HCT116 (cell line): ENCODE measurements at regions not wholly inside any gene's neighbourhood (a gene's known extent, or its start where the extent isn't known, plus 50 kb on each side); places are given as distances from the start of the nearest gene placed in this dataset.

Source experiments
- ATAC-seq: fragments of 200-7000 bp; cut with Tn5 transposase; 2 replicates; pipeline ENCODE4 v1.9.1; 2020; ENCODE audit warnings: mild to moderate bottlenecking, moderate library complexity
- BruUV-seq: library from RNA; stranded (reverse); fragments of 400-500 nt; replicated peaks from 2 replicates; lab custom pipeline; 2021; lab: Mats Ljungman, UMichigan
- CTCF ChIA-PET: fragments of 300-600 bp; sonication (Branson Sonifier 250); formaldehyde crosslinking; loops from one replicate; lab custom pipeline; 2021; ENCODE audit warnings: antibody characterized with exemption; lab: Charles Lee
- POLR2A ChIA-PET: fragments of 300-600, 350-600 bp; sonication (Branson Sonifier 250); formaldehyde crosslinking; loops from one replicate; lab custom pipeline; 2021; ENCODE audit warnings: antibody characterized with exemption; lab: Charles Lee
- RAD21 ChIA-PET, 2 experiments: fragments of 300-600 bp; sonication (Branson Sonifier 250); formaldehyde crosslinking; loops; one replicate each; lab custom pipeline; 2023; ENCODE audit warnings: low total read pairs in 2 of 2; ENCODE audit not compliant: uncharacterized antibody in 2 of 2, unreplicated experiment in 2 of 2, low non-redundant PET in 1 of 2; lab: Charles Lee
- DNase-seq: peaks from one replicate; pipeline ENCODE4 v3.0.0-alpha.2; 2010; ENCODE audit warnings: low read depth, low spot score
- H2AFZ ChIP-seq: fragments of 200-600 bp; shearing (Covaris generic), sonication (generic); 2 replicates; pipeline ENCODE4 v1.6.1; 2017; ENCODE audit warnings: low read depth, mixed run types, mixed read lengths, antibody characterized with exemption, low read length; ENCODE audit not compliant: poor library complexity, severe bottlenecking
- H3K27ac ChIP-seq: 2 replicates; pipeline ENCODE4 v1.5.1; 2012; ENCODE audit warnings: low read depth, low read length
- H3K27me3 ChIP-seq: fragments of 200-600 bp; sonication (generic); 2 replicates; pipeline ENCODE4 v1.6.1; 2016; ENCODE audit warnings: mixed run types, low read length, mixed read lengths; ENCODE audit not compliant: insufficient read depth
- H3K36me3 ChIP-seq, 2 experiments: fragments of 200-500 bp in 1 of 2; fragments of 200-600 bp in 1 of 2; sonication (Bioruptor generic) in 1 of 2; sonication (generic) in 1 of 2; 2 replicates each; pipeline versions ENCODE4 v1.5.1 to v1.6.1; 2014 to 2016; ENCODE audit warnings: low read length in 2 of 2, inconsistent platforms in 1 of 2, mixed read lengths in 1 of 2, mixed run types in 1 of 2; ENCODE audit not compliant: insufficient read depth in 2 of 2, control insufficient read depth in 1 of 2
- H3K4me1 ChIP-seq, 2 experiments: fragments of 200-600 bp in 1 of 2; sonication (generic) in 1 of 2; 2 replicates each; pipeline versions ENCODE4 v1.5.1 to v1.6.1; 2012 to 2017; ENCODE audit warnings: low read length in 2 of 2, inconsistent platforms in 1 of 2, mild to moderate bottlenecking in 1 of 2, mixed read lengths in 1 of 2, mixed run types in 1 of 2, moderate library complexity in 1 of 2; ENCODE audit not compliant: insufficient read depth in 2 of 2, control insufficient read depth in 1 of 2
- H3K4me2 ChIP-seq: fragments of 200-600 bp; sonication (generic); 2 replicates; pipeline ENCODE4 v1.6.1; 2017; ENCODE audit warnings: mixed run types, low read length, mixed read lengths
- H3K4me3 ChIP-seq, 2 experiments: fragments of 200-600 bp in 1 of 2; sonication (generic) in 1 of 2; replicated peaks in 1 of 2; 2 replicates each; pipeline ENCODE4 v1.5.1; 2011 to 2016; ENCODE audit warnings: low read length in 2 of 2, control low read depth in 1 of 2, low read depth in 1 of 2, mild to moderate bottlenecking in 1 of 2, mixed read lengths in 1 of 2, mixed run types in 1 of 2
- H3K79me2 ChIP-seq: fragments of 200-600 bp; sonication (generic); 2 replicates; pipeline ENCODE4 v1.6.1; 2017; ENCODE audit warnings: mild to moderate bottlenecking, mixed run types, low read length, moderate library complexity, mixed read lengths; ENCODE audit not compliant: insufficient read depth
- H3K9ac ChIP-seq: fragments of 200-600 bp; sonication (generic); 2 replicates; pipeline ENCODE4 v1.6.1; 2016; ENCODE audit warnings: low read length, mixed read lengths
- H3K9me2 ChIP-seq: fragments of 200-600 bp; sonication (generic), shearing (Covaris generic); 2 replicates; pipeline ENCODE4 v1.6.1; 2017; ENCODE audit warnings: mixed run types, mild to moderate bottlenecking, moderate library complexity; ENCODE audit not compliant: insufficient read depth
- H3K9me3 ChIP-seq, 2 experiments: fragments of 200-500 bp in 1 of 2; fragments of 200-600 bp in 1 of 2; sonication (Bioruptor generic) in 1 of 2; sonication (generic) in 1 of 2; 2 replicates each; pipeline ENCODE4 v1.6.1; 2014 to 2017; ENCODE audit warnings: low read length in 2 of 2, mixed read lengths in 2 of 2, inconsistent platforms in 1 of 2, low read depth in 1 of 2, mild to moderate bottlenecking in 1 of 2, mixed run types in 1 of 2, moderate library complexity in 1 of 2; ENCODE audit not compliant: control insufficient read depth in 1 of 2, insufficient read depth in 1 of 2
- H4K20me1 ChIP-seq: fragments of 200-600 bp; sonication (generic), shearing (Covaris generic); 2 replicates; pipeline ENCODE4 v1.6.1; 2017; ENCODE audit warnings: mixed run types, mild to moderate bottlenecking, moderate library complexity; ENCODE audit not compliant: insufficient read depth
- ELF1 ChIP-seq: IDR thresholded peaks from 2 replicates; pipeline ENCODE4 v1.6.1; 2012; ENCODE audit warnings: low read depth, borderline replicate concordance
- EZH2phosphoT487 ChIP-seq: fragments of 200-600 bp; IDR thresholded peaks from 2 replicates; pipeline ENCODE4 v1.6.1; 2018; ENCODE audit warnings: antibody characterized with exemption, borderline replicate concordance
- JUND ChIP-seq: IDR thresholded peaks from 2 replicates; pipeline ENCODE4 v1.6.1; 2012
- POLR2AphosphoS5 ChIP-seq: IDR thresholded peaks from 2 replicates; pipeline ENCODE4 v1.6.1; 2011; ENCODE audit warnings: mild to moderate bottlenecking, low read depth, low read length, moderate library complexity
- SIN3A ChIP-seq: IDR thresholded peaks from 2 replicates; pipeline ENCODE4 v1.6.1; 2012; ENCODE audit warnings: low read depth
- SRF ChIP-seq: IDR thresholded peaks from 2 replicates; pipeline ENCODE4 v1.6.1; 2012; ENCODE audit warnings: low read depth
- TCF7L2 ChIP-seq: IDR thresholded peaks from 2 replicates; pipeline ENCODE4 v1.7.0; 2011; ENCODE audit warnings: borderline replicate concordance, inconsistent platforms; ENCODE audit not compliant: insufficient read depth, insufficient read length; ENCODE audit errors: extremely low read depth
- intact Hi-C: fragments of 100-400 bp; cut with micrococcal nuclease; formaldehyde crosslinking; loops from 2 replicates; pipeline ENCODE4 v1.10.0; 2022
- TF ChIP-seq, protein P1 (sequence below): IDR thresholded peaks from 2 replicates; pipeline ENCODE4 v1.6.1; 2012
- TF ChIP-seq, protein P2 (sequence below): IDR thresholded peaks from 2 replicates; pipeline ENCODE4 v1.6.1; 2012; ENCODE audit warnings: low read depth

DNA sequence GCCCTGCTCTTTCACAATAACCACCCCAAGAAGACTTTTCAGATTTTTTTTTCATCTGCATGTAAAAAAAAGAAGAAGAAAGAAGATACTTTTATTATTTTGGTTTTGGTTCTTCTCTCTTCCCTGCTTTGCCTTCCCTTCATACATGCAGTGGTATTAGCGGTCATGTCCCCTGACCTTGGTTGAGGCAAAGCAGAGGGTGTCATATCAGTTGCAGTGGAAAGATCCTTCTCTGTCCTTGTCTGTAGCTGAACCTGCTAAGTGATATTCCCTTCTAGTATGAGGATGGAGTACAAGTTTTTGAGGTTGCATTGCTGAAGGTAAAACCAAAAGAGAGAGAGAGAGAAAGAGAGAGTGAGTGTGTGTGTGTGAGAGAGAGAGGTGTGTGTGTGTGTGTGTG, 345.7 kb downstream of the UTRN start:
- Histone ChIP-seq H3K9me2 (no peaks in the 10 kb centered on the region), H3K27ac (no peak overlapping the region), H3K36me3 (no peaks in the 10 kb centered on the region), H3K4me2 (no peak overlapping the region), H3K9ac (no peak overlapping the region), H3K27me3 (no peaks in the 10 kb centered on the region), H3K79me2 (no peaks in the 10 kb centered on the region), H4K20me1 (no peaks in the 10 kb centered on the region), H3K4me3 (no peak overlapping the region), H3K9me3 (no peaks in the 10 kb centered on the region), H3K4me1 (no peaks in the 10 kb centered on the region), H2AFZ (no peak overlapping the region)
- BruUV-seq, result no TSS peak
- ATAC-seq (no peak), DNase-seq (no peak)
- CTCF ChIA-PET, result interaction anchor here (0.6 kb wide), 1 partner anchor 147 kb away, joined by 4 read pairs; no protein-coding TSS in a partner anchor
- TF ChIP-seq TCF7L2 (no peak), ELF1 (no peak), SIN3A (no peak), POLR2AphosphoS5 (no peak), SRF (no peak), JUND (no peak), EZH2phosphoT487 (no peak)
- TF ChIP-seq, protein P1, sequence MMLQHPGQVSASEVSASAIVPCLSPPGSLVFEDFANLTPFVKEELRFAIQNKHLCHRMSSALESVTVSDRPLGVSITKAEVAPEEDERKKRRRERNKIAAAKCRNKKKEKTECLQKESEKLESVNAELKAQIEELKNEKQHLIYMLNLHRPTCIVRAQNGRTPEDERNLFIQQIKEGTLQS, result no peak
- TF ChIP-seq, protein P2, sequence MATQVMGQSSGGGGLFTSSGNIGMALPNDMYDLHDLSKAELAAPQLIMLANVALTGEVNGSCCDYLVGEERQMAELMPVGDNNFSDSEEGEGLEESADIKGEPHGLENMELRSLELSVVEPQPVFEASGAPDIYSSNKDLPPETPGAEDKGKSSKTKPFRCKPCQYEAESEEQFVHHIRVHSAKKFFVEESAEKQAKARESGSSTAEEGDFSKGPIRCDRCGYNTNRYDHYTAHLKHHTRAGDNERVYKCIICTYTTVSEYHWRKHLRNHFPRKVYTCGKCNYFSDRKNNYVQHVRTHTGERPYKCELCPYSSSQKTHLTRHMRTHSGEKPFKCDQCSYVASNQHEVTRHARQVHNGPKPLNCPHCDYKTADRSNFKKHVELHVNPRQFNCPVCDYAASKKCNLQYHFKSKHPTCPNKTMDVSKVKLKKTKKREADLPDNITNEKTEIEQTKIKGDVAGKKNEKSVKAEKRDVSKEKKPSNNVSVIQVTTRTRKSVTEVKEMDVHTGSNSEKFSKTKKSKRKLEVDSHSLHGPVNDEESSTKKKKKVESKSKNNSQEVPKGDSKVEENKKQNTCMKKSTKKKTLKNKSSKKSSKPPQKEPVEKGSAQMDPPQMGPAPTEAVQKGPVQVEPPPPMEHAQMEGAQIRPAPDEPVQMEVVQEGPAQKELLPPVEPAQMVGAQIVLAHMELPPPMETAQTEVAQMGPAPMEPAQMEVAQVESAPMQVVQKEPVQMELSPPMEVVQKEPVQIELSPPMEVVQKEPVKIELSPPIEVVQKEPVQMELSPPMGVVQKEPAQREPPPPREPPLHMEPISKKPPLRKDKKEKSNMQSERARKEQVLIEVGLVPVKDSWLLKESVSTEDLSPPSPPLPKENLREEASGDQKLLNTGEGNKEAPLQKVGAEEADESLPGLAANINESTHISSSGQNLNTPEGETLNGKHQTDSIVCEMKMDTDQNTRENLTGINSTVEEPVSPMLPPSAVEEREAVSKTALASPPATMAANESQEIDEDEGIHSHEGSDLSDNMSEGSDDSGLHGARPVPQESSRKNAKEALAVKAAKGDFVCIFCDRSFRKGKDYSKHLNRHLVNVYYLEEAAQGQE, result no peak
- POLR2A ChIA-PET, result no interaction called here
- RAD21 ChIA-PET, result no interaction called here
- intact Hi-C loops, result no loop called here
